Hepatocyte (in vitro differentiated cells): ENCODE measurements at regions not wholly inside any gene's neighbourhood (a gene's known extent, or its start where the extent isn't known, plus 50 kb on each side); places are given as distances from the start of the nearest gene placed in this dataset.

Experiments used
- EZH2 ChIP-seq: fragments of 200-600 bp; sonication (generic); IDR thresholded peaks from 2 replicates; pipeline ENCODE4 v1.6.1; 2016; ENCODE audit warnings: antibody characterized with exemption, mild to moderate bottlenecking, borderline replicate concordance
- TF ChIP-seq, protein P1 (sequence below): fragments of 200-600 bp; sonication (generic); IDR thresholded peaks from 2 replicates; pipeline ENCODE4 v1.5.1; 2016; ENCODE audit warnings: antibody characterized with exemption, mild to moderate bottlenecking; ENCODE audit not compliant: poor library complexity

DNA sequence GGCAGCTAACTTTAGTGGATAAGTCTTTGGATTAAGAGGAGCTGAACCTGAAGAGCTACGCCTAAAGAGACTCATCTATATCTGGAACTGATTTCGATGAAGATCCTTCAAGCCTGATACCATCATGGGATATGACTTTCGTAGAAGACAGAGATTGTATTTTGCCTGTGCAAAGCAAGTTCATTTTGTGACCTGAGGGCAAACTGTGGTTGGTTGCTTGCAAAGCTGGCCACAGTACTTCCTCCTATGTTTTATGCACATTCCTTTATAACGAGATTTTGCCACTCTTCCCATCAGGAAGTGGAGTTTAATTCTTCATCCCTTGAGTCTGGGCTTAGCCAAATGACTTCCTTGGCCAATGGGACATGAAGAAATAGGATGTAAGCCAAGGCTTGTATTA is 519.3 kb upstream of the NR3C2 start:
- TF ChIP-seq, protein P1, sequence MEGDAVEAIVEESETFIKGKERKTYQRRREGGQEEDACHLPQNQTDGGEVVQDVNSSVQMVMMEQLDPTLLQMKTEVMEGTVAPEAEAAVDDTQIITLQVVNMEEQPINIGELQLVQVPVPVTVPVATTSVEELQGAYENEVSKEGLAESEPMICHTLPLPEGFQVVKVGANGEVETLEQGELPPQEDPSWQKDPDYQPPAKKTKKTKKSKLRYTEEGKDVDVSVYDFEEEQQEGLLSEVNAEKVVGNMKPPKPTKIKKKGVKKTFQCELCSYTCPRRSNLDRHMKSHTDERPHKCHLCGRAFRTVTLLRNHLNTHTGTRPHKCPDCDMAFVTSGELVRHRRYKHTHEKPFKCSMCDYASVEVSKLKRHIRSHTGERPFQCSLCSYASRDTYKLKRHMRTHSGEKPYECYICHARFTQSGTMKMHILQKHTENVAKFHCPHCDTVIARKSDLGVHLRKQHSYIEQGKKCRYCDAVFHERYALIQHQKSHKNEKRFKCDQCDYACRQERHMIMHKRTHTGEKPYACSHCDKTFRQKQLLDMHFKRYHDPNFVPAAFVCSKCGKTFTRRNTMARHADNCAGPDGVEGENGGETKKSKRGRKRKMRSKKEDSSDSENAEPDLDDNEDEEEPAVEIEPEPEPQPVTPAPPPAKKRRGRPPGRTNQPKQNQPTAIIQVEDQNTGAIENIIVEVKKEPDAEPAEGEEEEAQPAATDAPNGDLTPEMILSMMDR = no peak
- no peak for TF ChIP-seq EZH2
